ENCODE measurements at regions not wholly inside any gene's neighbourhood (a gene's known extent, or its start where the extent isn't known, plus 50 kb on each side); places are given as distances from the start of the nearest gene placed in this dataset.
"Not testable (repeated sequence)": the region's sequence is repeated elsewhere in the genome, so short reads cannot be mapped to it uniquely, and the experiment has no call there.

DNA sequence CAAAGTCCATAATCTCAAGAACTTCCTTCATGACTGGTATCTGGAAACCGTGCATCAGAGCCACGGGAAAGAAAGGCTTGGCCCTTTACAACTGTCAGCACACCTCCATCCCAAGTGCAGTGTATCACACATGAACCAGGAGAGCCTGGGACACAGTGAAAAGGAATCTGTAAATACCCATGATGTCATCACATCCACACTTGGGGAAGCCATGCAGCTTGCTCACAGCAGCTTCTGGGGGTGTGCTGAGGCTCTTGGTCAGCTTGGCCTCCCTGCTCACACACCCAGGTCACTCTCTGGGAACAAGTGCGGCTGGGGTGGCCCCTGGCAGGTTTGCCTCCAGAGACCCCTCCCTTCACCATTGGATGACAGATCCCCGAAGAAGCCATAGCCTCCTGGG lies 51.6 kb upstream of the ASAH2B start:
- H3K36me3 Mint-ChIP-seq (ENCODE audit: low read depth); H3K27ac Mint-ChIP-seq; H3K9me3 Mint-ChIP-seq; H3K27me3 Mint-ChIP-seq (ENCODE audit: insufficient read depth); H3K4me1 Mint-ChIP-seq (ENCODE audit: low read depth); H3K4me3 Mint-ChIP-seq: not testable (repeated sequence)
- peak; percentile 4 for DNase-seq

- H3K36me3 Mint-ChIP-seq (ENCODE audit: low read depth); H3K27ac Mint-ChIP-seq; H3K9me3 Mint-ChIP-seq; H3K4me3 Mint-ChIP-seq; DNase-seq; H3K4me1 Mint-ChIP-seq (ENCODE audit: low read depth): not testable (repeated sequence)
- H3K27me3 Mint-ChIP-seq (ENCODE audit: insufficient read depth), result peaks cover 17% of the 10 kb centered on the region
Observed at GRCh38 chr10:50684365-50684764, 55.4 kb upstream of the ASAH2B start.

DNA sequence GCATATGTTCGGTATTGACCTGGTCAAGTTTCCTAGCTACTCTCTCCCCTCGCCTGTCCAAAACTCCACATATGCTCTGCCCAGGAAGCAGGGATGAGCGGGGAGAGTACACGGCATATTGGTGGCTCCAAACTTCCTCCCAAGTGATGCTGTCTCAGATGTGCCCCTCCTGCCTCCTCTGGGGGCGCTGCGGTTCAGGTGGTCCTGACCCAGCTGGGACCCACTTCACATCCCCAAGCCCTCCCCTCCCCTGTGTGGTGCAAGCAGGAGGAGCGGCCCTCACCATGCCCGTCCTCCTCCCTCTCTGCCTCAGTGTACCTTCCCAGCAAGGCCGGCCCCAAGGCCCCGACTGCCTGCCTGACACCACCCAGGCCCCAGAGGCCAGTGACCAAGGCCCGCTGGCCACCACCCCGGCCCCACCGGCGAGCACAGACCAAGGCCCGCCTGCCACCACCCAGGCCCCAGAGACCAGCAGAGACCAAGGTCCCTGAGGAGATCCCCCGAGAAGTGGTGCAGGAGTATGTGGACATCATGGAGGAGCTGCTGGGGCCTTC lies 56.5 kb upstream of the ASAH2B start:
- DNase-seq; H3K4me1 Mint-ChIP-seq (ENCODE audit: low read depth); H3K27ac Mint-ChIP-seq; H3K4me3 Mint-ChIP-seq; H3K36me3 Mint-ChIP-seq (ENCODE audit: low read depth); H3K9me3 Mint-ChIP-seq: not testable (repeated sequence)
- H3K27me3 Mint-ChIP-seq (ENCODE audit: insufficient read depth), result peaks cover 21% of the 10 kb centered on the region

DNA sequence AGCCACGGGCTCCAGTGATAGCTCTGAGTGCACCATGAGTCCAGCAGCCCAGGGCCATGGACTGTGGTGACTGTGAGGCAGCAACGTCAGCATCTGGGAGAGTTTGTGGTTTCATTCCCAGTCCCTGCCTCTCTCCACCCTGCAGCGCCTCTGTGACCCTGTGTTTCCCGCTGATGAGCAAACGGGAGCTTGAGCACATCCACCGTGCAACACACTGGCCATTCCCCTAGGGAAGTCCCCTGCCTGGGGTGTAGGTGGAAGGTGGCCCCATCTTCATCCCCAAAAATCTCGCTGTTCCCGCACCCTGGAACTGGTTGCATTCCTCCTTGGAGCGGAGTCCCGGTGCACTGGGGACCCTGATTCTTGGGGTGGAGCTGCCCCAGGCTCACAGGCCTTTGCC lies 56.9 kb upstream of the SGMS1 start:
- H3K4me1 Mint-ChIP-seq (ENCODE audit: low read depth); H3K27ac Mint-ChIP-seq; H3K36me3 Mint-ChIP-seq (ENCODE audit: low read depth); H3K4me3 Mint-ChIP-seq; DNase-seq; H3K9me3 Mint-ChIP-seq: not testable (repeated sequence)
- peaks cover 31% of the 10 kb centered on the region for H3K27me3 Mint-ChIP-seq (ENCODE audit: insufficient read depth)

DNA sequence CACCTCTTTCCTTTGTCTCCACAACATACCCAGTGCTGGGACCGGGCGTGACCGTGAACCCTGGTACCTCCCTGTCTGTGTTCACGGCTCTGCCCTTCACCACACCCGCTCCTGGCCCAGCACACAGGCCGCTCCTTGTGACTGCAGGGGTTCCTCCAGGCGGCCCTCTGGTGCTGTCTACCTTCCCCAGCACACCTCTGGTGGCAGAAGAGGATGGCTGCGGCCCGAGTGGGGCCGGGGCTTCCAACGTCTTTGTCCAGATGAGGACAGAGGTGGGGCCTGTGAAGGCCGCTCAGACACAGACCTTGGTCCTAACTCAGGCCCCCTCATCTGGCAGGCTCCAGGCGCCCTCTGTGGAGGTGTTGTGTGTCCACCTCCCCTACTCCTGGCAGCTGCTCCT lies 55.4 kb upstream of the SGMS1 start:
- Mint-ChIP-seq H3K4me3 (no peak overlapping the region), H3K27me3 (ENCODE audit: insufficient read depth) (peaks cover 37% of the 10 kb centered on the region), H3K9me3 (no peaks in the 10 kb centered on the region), H3K4me1 (ENCODE audit: low read depth) (no peaks in the 10 kb centered on the region), H3K27ac (no peak overlapping the region), H3K36me3 (ENCODE audit: low read depth) (no peaks in the 10 kb centered on the region)
- TF ChIP-seq, protein P1, sequence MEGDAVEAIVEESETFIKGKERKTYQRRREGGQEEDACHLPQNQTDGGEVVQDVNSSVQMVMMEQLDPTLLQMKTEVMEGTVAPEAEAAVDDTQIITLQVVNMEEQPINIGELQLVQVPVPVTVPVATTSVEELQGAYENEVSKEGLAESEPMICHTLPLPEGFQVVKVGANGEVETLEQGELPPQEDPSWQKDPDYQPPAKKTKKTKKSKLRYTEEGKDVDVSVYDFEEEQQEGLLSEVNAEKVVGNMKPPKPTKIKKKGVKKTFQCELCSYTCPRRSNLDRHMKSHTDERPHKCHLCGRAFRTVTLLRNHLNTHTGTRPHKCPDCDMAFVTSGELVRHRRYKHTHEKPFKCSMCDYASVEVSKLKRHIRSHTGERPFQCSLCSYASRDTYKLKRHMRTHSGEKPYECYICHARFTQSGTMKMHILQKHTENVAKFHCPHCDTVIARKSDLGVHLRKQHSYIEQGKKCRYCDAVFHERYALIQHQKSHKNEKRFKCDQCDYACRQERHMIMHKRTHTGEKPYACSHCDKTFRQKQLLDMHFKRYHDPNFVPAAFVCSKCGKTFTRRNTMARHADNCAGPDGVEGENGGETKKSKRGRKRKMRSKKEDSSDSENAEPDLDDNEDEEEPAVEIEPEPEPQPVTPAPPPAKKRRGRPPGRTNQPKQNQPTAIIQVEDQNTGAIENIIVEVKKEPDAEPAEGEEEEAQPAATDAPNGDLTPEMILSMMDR (IDR thresholded peaks at IDR 0.05), result no peak
- no peak for DNase-seq

DNA sequence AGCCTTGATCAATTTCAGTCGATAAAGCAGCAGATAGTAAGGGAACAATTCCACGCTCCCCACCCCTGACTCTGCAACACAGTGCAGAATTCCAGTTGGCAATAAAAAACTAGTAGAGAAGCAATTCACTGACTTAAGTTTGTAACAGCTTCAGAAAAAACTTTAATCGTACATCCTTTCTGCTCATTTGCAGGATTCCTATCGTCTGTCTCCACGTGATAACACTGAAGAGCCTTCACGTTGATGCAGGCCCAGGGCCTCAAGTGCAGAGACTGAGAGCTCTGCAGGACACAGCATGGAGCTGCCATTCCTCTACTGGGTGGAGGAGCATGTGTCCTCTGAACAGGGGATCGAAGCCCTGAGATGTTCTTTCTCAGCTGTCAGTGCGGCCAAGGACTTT lies 51.8 kb upstream of the SGMS1 start:
- not testable (repeated sequence) for H3K4me3 Mint-ChIP-seq; DNase-seq; H3K4me1 Mint-ChIP-seq (ENCODE audit: low read depth); H3K27ac Mint-ChIP-seq; H3K9me3 Mint-ChIP-seq; H3K36me3 Mint-ChIP-seq (ENCODE audit: low read depth)
- H3K27me3 Mint-ChIP-seq (ENCODE audit: insufficient read depth), result peaks cover 46% of the 10 kb centered on the region

- Mint-ChIP-seq H3K36me3 (ENCODE audit: low read depth) (no peaks in the 10 kb centered on the region), H3K27me3 (ENCODE audit: insufficient read depth) (peaks cover 48% of the 10 kb centered on the region), H3K4me1 (ENCODE audit: low read depth) (no peaks in the 10 kb centered on the region), H3K9me3 (no peaks in the 10 kb centered on the region), H3K27ac (no peak overlapping the region), H3K4me3 (no peak overlapping the region)
- no peak for DNase-seq
- TF ChIP-seq, protein P1 (IDR thresholded peaks at IDR 0.05), result no peak
Observed at GRCh38 chr10:50674469-50675254, 50.9 kb upstream of the SGMS1 start.
